Loucy (cell line): ENCODE measurements at regions not wholly inside any gene's neighbourhood (a gene's known extent, or its start where the extent isn't known, plus 50 kb on each side); places are given as distances from the start of the nearest gene placed in this dataset.

Experiments
- H2AFZ ChIP-seq: fragments of 200-600 bp; sonication (generic); 2 replicates; pipeline ENCODE4 v1.6.0; 2016; ENCODE audit warnings: antibody characterized with exemption, mild to moderate bottlenecking, low read length, moderate library complexity
- H3F3A ChIP-seq: fragments of 200-600 bp; 2 replicates; pipeline ENCODE4 v1.6.0; 2016; ENCODE audit warnings: antibody characterized with exemption, low read depth, mild to moderate bottlenecking
- H3K27me3 ChIP-seq: fragments of 200-600 bp; sonication (generic); 2 replicates; pipeline ENCODE4 v1.6.1; 2014; ENCODE audit warnings: low read length, mild to moderate bottlenecking; ENCODE audit not compliant: insufficient read depth, poor library complexity, severe bottlenecking
- H3K36me3 ChIP-seq: fragments of 200-600 bp; sonication (generic); 2 replicates; pipeline ENCODE4 v1.6.1; 2016; ENCODE audit warnings: low read length; ENCODE audit not compliant: insufficient read depth
- H3K4me1 ChIP-seq: fragments of 200-600 bp; sonication (generic); 2 replicates; pipeline ENCODE4 v1.5.1; 2014; ENCODE audit warnings: low read length, mild to moderate bottlenecking; ENCODE audit not compliant: insufficient read depth, poor library complexity, severe bottlenecking
- H3K4me2 ChIP-seq: fragments of 200-600 bp; sonication (generic); 2 replicates; pipeline ENCODE4 v1.6.0; 2014; ENCODE audit warnings: antibody characterized with exemption, low read length, low read depth, mild to moderate bottlenecking; ENCODE audit not compliant: poor library complexity, severe bottlenecking
- H3K4me3 ChIP-seq: fragments of 200-600 bp; sonication (generic); 2 replicates; pipeline ENCODE4 v1.5.1; 2014; ENCODE audit warnings: low read length, mild to moderate bottlenecking, mixed read lengths; ENCODE audit not compliant: poor library complexity, severe bottlenecking
- H3K79me2 ChIP-seq: fragments of 200-600 bp; sonication (generic); 2 replicates; pipeline ENCODE4 v1.6.1; 2014; ENCODE audit warnings: low read length; ENCODE audit not compliant: insufficient read depth
- H3K9ac ChIP-seq: fragments of 200-600 bp; sonication (generic); 2 replicates; pipeline ENCODE4 v1.6.0; 2014; ENCODE audit warnings: mild to moderate bottlenecking, low read depth, low read length, moderate library complexity; ENCODE audit not compliant: poor library complexity, severe bottlenecking
- H3K9me2 ChIP-seq: fragments of 200-600 bp; sonication (generic); replicated peaks from 2 replicates; pipeline ENCODE4 v1.6.1; 2016; ENCODE audit warnings: low read depth, low read length, mixed read lengths
- H3K9me3 ChIP-seq: fragments of 200-600 bp; sonication (generic); 2 replicates; pipeline ENCODE4 v1.6.1; 2014; ENCODE audit warnings: mild to moderate bottlenecking, antibody characterized with exemption, low read length, low read depth; ENCODE audit not compliant: insufficient read depth
- H4K20me1 ChIP-seq: fragments of 200-600 bp; sonication (generic); 2 replicates; pipeline ENCODE4 v1.6.0; 2014; ENCODE audit warnings: antibody characterized with exemption, low read length, mild to moderate bottlenecking; ENCODE audit not compliant: insufficient read depth, poor library complexity, severe bottlenecking
- EZH2phosphoT487 ChIP-seq: fragments of 200-600 bp; IDR thresholded peaks from 2 replicates; pipeline ENCODE4 v1.6.1; 2018; ENCODE audit warnings: antibody characterized with exemption, mild to moderate bottlenecking, moderate library complexity, borderline replicate concordance
- TF ChIP-seq, protein P1 (sequence below): fragments of 200-600 bp; sonication (generic); conservative IDR thresholded peaks from 2 replicates; pipeline ENCODE4 v1.5.1; 2014; ENCODE audit warnings: mild to moderate bottlenecking, antibody characterized with exemption, low read length

- no peak overlapping the region for H3K4me2 ChIP-seq
- no peaks in the 10 kb centered on the region for H3K27me3 ChIP-seq
- no peaks in the 10 kb centered on the region for H3K79me2 ChIP-seq
- peaks cover 8% of the 10 kb centered on the region; the same call in 1 of the 2 replicates for H3K9me3 ChIP-seq
- no peaks in the 10 kb centered on the region for H3K4me1 ChIP-seq
- H2AFZ ChIP-seq, result no peak overlapping the region
- H4K20me1 ChIP-seq, result no peaks in the 10 kb centered on the region
- no peaks in the 10 kb centered on the region for H3K36me3 ChIP-seq
- TF ChIP-seq EZH2phosphoT487, result no peak
- TF ChIP-seq, protein P1, sequence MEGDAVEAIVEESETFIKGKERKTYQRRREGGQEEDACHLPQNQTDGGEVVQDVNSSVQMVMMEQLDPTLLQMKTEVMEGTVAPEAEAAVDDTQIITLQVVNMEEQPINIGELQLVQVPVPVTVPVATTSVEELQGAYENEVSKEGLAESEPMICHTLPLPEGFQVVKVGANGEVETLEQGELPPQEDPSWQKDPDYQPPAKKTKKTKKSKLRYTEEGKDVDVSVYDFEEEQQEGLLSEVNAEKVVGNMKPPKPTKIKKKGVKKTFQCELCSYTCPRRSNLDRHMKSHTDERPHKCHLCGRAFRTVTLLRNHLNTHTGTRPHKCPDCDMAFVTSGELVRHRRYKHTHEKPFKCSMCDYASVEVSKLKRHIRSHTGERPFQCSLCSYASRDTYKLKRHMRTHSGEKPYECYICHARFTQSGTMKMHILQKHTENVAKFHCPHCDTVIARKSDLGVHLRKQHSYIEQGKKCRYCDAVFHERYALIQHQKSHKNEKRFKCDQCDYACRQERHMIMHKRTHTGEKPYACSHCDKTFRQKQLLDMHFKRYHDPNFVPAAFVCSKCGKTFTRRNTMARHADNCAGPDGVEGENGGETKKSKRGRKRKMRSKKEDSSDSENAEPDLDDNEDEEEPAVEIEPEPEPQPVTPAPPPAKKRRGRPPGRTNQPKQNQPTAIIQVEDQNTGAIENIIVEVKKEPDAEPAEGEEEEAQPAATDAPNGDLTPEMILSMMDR, result no peak
- no peaks in the 10 kb centered on the region for H3K9me2 ChIP-seq
- no peaks in the 10 kb centered on the region for H3F3A ChIP-seq
- no peak overlapping the region for H3K4me3 ChIP-seq
- H3K9ac ChIP-seq, result no peak overlapping the region
These were observed 207.6 kb upstream of the TMEM72 start for GRCh38 chr10:44703241-44704155.

DNA sequence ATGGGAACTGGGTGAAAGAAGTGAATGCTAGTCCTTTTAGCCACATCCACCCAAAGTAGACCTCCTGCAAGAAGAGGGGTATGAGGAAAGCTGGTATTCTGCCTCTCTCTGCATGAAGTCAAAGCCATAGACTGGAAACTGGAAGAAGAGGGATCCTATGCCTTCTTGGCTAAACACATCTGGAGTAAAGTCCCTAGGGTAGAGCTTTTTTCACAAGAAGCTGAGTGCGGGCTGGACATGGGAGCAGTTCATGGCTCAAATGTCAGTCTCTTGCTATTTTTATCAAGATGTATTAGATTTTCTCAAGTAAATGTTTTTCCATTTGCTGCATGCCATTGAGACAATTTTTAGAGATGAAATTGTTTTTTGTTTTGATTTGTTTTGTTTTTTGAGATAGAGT is 206.5 kb upstream of the TMEM72 start:
- H3K79me2 ChIP-seq, result no peaks in the 10 kb centered on the region
- TF ChIP-seq, protein P1, result no peak
- no peak for TF ChIP-seq EZH2phosphoT487
- H3K36me3 ChIP-seq, result no peaks in the 10 kb centered on the region
- peaks cover 8% of the 10 kb centered on the region; the same call in 1 of the 2 replicates for H3K9me3 ChIP-seq
- H3K27me3 ChIP-seq, result no peaks in the 10 kb centered on the region
- H3K4me1 ChIP-seq, result no peaks in the 10 kb centered on the region
- no peak overlapping the region for H2AFZ ChIP-seq
- H3K9ac ChIP-seq, result no peak overlapping the region
- H3F3A ChIP-seq, result no peaks in the 10 kb centered on the region
- no peaks in the 10 kb centered on the region for H3K9me2 ChIP-seq
- H3K4me2 ChIP-seq, result no peak overlapping the region
- H4K20me1 ChIP-seq, result no peaks in the 10 kb centered on the region
- no peak overlapping the region for H3K4me3 ChIP-seq

- H3K79me2 ChIP-seq, result no peaks in the 10 kb centered on the region
- no peak for TF ChIP-seq EZH2phosphoT487
- TF ChIP-seq, protein P1, result no peak
- no peaks in the 10 kb centered on the region for H3F3A ChIP-seq
- H3K36me3 ChIP-seq, result no peaks in the 10 kb centered on the region
- H3K4me2 ChIP-seq, result no peak overlapping the region
- H3K9ac ChIP-seq, result no peak overlapping the region
- H3K9me2 ChIP-seq, result no peaks in the 10 kb centered on the region
- H4K20me1 ChIP-seq, result no peaks in the 10 kb centered on the region
- H3K4me1 ChIP-seq, result no peaks in the 10 kb centered on the region
- no peak overlapping the region for H2AFZ ChIP-seq
- H3K4me3 ChIP-seq, result no peak overlapping the region
- no peaks in the 10 kb centered on the region for H3K27me3 ChIP-seq
- H3K9me3 ChIP-seq, result peaks cover 8% of the 10 kb centered on the region; the same call in 1 of the 2 replicates
These were observed 204.4 kb upstream of the TMEM72 start for GRCh38 chr10:44706745-44707144.
